ENCODE measurements at regions not wholly inside any gene's neighbourhood (a gene's known extent, or its start where the extent isn't known, plus 50 kb on each side); places are given as distances from the start of the nearest gene placed in this dataset.
"Not testable (repeated sequence)": the region's sequence is repeated elsewhere in the genome, so short reads cannot be mapped to it uniquely, and the experiment has no call there.

DNA sequence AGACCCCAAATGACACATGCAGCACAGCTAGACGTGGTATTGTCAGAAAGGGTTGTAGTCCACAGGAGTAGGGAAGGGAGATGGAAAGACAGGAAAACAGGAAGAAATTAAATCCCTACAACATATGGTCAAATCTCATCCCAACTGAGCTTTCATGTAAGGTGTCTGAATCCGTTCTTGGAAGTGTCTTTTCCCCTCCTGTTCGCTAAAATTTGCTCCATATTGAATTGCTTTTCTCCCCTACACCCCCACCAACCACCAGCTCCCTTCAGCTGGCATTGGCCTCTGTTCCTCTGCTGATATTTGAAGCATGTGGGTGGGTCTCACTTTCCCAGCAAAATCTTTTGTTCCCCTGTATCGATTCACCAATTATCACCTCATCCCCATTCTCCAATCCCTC, 376.2 kb upstream of the WWC1 start:
- Mint-ChIP-seq H3K9me3 (no peaks in the 10 kb centered on the region), H3K27ac (no peak overlapping the region), H3K27me3 (no peaks in the 10 kb centered on the region), H3K4me1 (no peaks in the 10 kb centered on the region), H3K36me3 (no peaks in the 10 kb centered on the region), H3K4me3 (no peak overlapping the region)
- no peak for DNase-seq

DNA sequence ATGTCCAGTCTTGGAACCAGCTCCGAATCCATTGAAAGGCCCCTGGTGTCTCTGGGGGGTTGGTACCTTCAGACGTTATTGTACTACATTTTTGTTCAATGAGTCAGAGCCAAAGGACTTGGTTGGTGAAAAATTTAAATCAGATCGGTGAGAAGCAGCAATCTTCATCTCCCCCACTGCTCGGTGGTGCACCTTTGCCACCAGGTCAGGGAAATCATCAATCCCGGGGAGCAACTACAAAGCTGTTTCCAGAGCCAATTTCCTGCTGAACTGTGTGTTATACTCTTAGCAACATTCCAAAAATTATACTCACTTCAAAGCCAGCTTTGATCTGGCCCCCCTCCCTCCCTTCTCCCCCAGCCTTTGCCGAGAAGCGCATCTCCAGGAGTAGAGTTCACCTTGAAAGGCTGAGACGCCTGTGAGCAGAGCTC, 375.2 kb upstream of the WWC1 start:
- Mint-ChIP-seq H3K27me3 (no peaks in the 10 kb centered on the region), H3K36me3 (no peaks in the 10 kb centered on the region), H3K4me3 (no peak overlapping the region), H3K4me1 (no peaks in the 10 kb centered on the region), H3K27ac (no peak overlapping the region), H3K9me3 (no peaks in the 10 kb centered on the region)
- DNase-seq, result no peak

GRCh38 chr5:167916706-167917105, 374.7 kb upstream of the WWC1 start:
- no peaks in the 10 kb centered on the region for H3K9me3 Mint-ChIP-seq
- DNase-seq, result no peak
- no peaks in the 10 kb centered on the region for H3K36me3 Mint-ChIP-seq
- H3K27ac Mint-ChIP-seq, result no peak overlapping the region
- no peaks in the 10 kb centered on the region for H3K4me1 Mint-ChIP-seq
- H3K27me3 Mint-ChIP-seq, result no peaks in the 10 kb centered on the region
- no peak overlapping the region for H3K4me3 Mint-ChIP-seq

DNA sequence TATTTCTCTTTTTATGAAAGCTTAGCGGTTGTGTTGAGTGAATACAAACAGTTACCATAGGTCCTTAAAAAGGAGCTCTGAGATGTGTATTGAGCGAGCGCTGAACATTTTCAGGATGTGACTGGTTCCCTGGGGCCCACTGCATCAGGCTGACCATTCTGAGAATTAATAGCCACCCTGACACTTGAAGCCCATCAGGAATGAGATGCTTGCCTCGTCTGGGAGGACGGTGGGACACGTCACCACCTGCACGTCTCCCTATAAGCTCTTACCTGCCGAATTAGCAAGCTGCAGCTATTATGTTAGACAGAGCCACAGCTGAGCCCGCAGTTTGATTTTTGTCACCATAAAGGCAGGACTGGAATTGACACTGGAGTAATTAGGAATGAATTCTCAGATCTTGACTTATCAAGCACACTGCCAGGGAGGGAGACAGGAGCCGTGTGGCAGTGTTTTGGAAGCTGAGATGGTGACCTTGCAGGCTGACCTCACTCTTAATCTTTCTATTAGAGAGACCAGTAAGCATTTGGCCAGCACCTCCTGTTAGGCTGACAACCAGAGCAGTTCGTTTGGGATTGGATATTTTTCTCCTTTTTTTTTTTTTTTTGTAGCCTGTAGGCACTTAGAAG, 373.1 kb upstream of the WWC1 start:
- H3K27ac Mint-ChIP-seq, result no peak overlapping the region
- no peak overlapping the region for H3K4me3 Mint-ChIP-seq
- no peak for DNase-seq
- no peaks in the 10 kb centered on the region for H3K27me3 Mint-ChIP-seq
- H3K36me3 Mint-ChIP-seq, result no peaks in the 10 kb centered on the region
- H3K4me1 Mint-ChIP-seq, result no peaks in the 10 kb centered on the region
- H3K9me3 Mint-ChIP-seq, result no peaks in the 10 kb centered on the region

DNA sequence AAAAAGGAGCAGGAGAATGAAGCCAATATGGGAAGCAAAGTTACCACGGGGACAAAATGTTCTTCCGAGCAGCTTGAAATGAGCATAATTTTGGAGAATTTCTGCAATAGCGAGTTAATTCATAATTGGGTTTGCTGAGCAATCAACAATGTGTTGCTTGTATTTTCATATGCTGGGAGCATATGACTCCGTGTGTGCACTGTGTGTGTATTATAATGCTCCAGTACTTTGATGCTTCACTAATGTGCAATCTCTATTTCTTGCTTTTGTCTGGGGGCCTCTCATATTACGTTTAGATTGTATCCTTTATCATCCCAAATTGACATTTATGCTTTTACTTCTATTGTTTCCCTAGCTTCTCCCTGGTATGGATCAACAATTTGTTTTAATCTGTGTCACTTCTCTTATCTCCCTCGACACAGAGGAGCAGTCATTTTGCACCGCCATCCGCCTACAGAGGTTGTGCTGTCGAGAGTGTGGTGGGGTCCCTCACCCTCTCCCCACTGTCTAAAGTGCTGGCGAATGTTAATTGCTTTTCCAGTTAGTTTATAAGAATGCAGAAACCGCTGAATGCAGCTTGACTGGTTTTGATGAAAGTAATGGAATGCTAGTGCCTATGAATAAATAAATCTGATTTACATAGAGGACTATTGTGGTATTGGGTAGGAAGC, 372.5 kb upstream of the WWC1 start:
- Mint-ChIP-seq H3K9me3 (no peaks in the 10 kb centered on the region), H3K4me3 (no peak overlapping the region), H3K4me1 (no peaks in the 10 kb centered on the region), H3K36me3 (no peaks in the 10 kb centered on the region), H3K27me3 (no peaks in the 10 kb centered on the region), H3K27ac (no peak overlapping the region)
- DNase-seq, result no peak

DNA sequence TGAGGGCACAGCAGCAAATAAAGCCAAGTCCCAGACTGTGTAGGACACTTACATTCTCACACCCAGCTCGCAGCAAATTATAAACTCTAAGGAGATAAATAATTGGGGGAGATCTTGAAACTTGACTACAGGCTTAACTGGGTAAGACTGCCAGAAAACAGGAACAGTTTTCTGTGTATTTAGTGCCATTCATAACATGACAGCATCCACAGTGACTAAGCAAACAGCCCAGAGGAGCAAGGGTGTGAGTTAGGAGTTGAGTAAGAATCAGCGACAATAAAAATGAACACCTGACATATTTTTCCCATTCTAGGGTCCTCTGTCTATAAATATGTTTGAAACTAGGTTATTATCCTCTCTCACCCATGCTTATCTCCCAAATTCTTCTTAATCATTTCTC, 370.9 kb upstream of the WWC1 start:
- no peaks in the 10 kb centered on the region for H3K9me3 Mint-ChIP-seq
- no peak for DNase-seq
- no peaks in the 10 kb centered on the region for H3K36me3 Mint-ChIP-seq
- no peaks in the 10 kb centered on the region for H3K4me1 Mint-ChIP-seq
- no peak overlapping the region for H3K4me3 Mint-ChIP-seq
- H3K27me3 Mint-ChIP-seq, result no peaks in the 10 kb centered on the region
- no peak overlapping the region for H3K27ac Mint-ChIP-seq

DNA sequence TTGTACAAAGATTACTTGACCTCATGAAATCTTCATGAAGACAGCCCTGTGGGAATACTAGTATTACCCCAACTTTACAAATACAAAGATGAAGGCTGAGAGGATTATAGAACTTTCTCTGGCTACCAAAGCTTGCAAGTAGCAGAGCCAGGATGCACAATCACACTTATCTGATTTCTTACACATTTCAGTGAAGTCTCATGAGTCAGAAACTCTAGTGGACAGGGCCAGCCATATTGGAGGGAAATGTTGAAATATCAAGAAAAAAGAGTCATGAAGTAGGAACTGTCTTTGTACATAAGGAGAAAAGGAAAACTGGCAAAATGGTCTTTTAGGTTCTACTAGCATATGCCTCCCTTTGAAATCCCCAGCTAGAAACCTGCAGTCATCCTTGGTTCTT, 369.6 kb upstream of the WWC1 start:
- Mint-ChIP-seq H3K4me3 (no peak overlapping the region), H3K27ac (no peak overlapping the region), H3K36me3 (no peaks in the 10 kb centered on the region)

DNA sequence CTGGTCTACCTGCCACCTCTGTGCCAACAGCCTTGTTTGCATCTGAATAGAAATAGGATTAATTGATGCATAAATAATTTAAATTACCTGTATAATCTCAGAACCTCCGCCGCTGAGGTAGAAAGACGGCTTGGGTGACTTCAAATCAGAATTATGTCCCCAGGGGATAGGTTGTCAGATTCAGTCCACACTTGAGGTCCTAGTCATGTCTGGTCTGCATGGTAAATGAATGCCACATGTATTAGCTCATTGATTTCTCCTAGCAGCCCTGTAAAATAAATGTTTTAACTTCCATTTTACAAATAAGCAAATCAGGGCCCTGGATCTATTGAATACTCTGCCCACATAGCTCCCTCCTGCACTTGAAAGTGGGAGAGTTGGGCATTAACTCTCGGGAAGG, 368.0 kb upstream of the WWC1 start:
- H3K36me3 Mint-ChIP-seq, result no peaks in the 10 kb centered on the region
- H3K4me3 Mint-ChIP-seq, result no peak overlapping the region
- H3K27ac Mint-ChIP-seq, result no peak overlapping the region
- no peaks in the 10 kb centered on the region for H3K27me3 Mint-ChIP-seq
- no peaks in the 10 kb centered on the region for H3K4me1 Mint-ChIP-seq
- H3K9me3 Mint-ChIP-seq, result peaks cover 2% of the 10 kb centered on the region
- no peak for DNase-seq

More for the DNA sequence above, 369.6 kb upstream of the WWC1 start:
- no peak for DNase-seq
- H3K9me3 Mint-ChIP-seq, result peaks cover 2% of the 10 kb centered on the region
- no peaks in the 10 kb centered on the region for H3K27me3 Mint-ChIP-seq
- H3K4me1 Mint-ChIP-seq, result no peaks in the 10 kb centered on the region

GRCh38 chr5:167929841-167930240, 361.6 kb upstream of the WWC1 start:
- no peak overlapping the region for H3K27ac Mint-ChIP-seq
- no peaks in the 10 kb centered on the region for H3K36me3 Mint-ChIP-seq
- peaks cover 2% of the 10 kb centered on the region for H3K9me3 Mint-ChIP-seq
- no peak for DNase-seq
- no peaks in the 10 kb centered on the region for H3K27me3 Mint-ChIP-seq
- no peaks in the 10 kb centered on the region for H3K4me1 Mint-ChIP-seq
- no peak overlapping the region for H3K4me3 Mint-ChIP-seq

DNA sequence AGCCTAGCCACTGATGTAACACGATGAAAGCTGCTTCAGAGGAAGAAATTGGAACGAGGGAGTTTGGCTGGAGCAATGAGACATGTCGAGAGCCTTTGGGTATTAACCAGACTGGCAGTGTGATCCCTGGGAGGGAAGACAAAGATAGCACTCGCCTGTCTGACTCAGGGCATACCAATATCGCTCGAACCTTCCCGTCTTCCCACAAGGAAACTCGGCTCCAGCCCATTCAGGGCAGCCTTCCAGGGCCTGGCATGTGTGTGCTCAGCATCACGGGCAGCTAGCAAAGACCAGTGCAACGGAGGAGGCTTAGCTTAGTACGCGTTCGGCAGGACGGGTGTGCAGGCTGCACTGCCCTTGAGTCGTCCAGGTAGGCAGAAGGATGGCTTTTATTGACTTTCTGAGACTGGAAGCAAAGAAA, 356.9 kb upstream of the WWC1 start:
- peaks cover 10% of the 10 kb centered on the region for H3K27me3 Mint-ChIP-seq
- H3K27ac Mint-ChIP-seq, result no peak overlapping the region
- no peak overlapping the region for H3K4me3 Mint-ChIP-seq
- no peak for DNase-seq
- no peaks in the 10 kb centered on the region for H3K36me3 Mint-ChIP-seq
- H3K4me1 Mint-ChIP-seq, result peaks cover 7% of the 10 kb centered on the region
- no peaks in the 10 kb centered on the region for H3K9me3 Mint-ChIP-seq

GRCh38 chr5:167936022-167936421, 355.4 kb upstream of the WWC1 start:
- no peaks in the 10 kb centered on the region for H3K36me3 Mint-ChIP-seq
- peaks cover 10% of the 10 kb centered on the region for H3K27me3 Mint-ChIP-seq
- no peak overlapping the region for H3K27ac Mint-ChIP-seq
- H3K9me3 Mint-ChIP-seq, result no peaks in the 10 kb centered on the region
- DNase-seq, result no peak
- H3K4me3 Mint-ChIP-seq, result no peak overlapping the region
- peaks cover 7% of the 10 kb centered on the region for H3K4me1 Mint-ChIP-seq

DNA sequence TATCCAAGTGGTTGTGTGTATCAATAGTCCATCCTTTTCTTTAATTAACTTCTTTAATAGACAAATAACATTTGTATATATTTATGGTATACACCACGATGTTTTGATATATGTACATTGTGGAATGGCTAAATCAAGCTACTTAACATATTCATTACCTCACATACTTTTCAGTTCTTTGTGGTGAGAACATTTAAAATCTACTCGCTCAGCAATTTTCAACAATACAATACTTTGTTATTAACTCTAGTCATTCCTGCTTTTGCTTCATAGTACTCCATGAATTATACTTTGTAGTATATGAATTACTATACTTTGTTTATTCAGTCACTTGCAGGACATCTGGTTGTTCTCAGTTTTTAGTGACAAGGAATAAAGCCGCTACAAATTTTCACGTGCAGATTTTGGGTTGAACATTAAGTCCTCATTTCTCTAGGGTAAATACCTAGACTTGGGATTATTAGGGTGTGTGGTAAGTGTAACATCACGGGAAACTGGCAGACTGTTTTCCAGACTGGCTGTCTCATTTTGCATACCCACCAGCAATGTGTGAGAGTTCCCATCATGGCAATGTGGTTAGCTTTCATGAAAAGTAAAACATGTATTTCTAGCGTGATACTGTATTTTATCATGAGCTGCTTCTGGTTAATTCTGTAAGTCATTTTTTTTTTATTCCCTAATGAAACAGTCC, 354.4 kb upstream of the WWC1 start:
- peaks cover 7% of the 10 kb centered on the region for H3K4me1 Mint-ChIP-seq
- H3K36me3 Mint-ChIP-seq, result no peaks in the 10 kb centered on the region
- no peak overlapping the region for H3K4me3 Mint-ChIP-seq
- DNase-seq, result no peak
- H3K27me3 Mint-ChIP-seq, result peaks cover 10% of the 10 kb centered on the region
- no peak overlapping the region for H3K27ac Mint-ChIP-seq
- no peaks in the 10 kb centered on the region for H3K9me3 Mint-ChIP-seq

DNA sequence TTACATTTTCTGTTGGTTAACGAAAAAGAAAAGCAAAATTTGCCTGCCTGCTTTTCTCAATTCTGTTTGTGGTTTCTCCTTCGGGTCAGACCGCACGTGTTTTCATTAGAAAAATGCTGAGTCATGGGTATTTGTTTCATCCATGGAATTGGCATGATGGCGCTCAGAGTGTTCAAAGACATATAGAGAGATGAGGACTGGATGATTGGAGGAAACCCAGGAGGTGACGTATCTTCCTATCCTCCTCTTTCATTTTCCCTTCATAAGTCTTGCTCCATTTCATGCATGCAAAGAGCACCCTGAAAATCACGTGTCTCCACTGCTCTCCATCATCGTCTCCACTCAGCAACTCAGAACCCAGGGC, 353.8 kb upstream of the WWC1 start:
- Mint-ChIP-seq H3K27me3 (peaks cover 10% of the 10 kb centered on the region), H3K4me1 (peaks cover 7% of the 10 kb centered on the region), H3K27ac (no peak overlapping the region), H3K36me3 (no peaks in the 10 kb centered on the region), H3K4me3 (no peak overlapping the region), H3K9me3 (no peaks in the 10 kb centered on the region)
- no peak for DNase-seq

DNA sequence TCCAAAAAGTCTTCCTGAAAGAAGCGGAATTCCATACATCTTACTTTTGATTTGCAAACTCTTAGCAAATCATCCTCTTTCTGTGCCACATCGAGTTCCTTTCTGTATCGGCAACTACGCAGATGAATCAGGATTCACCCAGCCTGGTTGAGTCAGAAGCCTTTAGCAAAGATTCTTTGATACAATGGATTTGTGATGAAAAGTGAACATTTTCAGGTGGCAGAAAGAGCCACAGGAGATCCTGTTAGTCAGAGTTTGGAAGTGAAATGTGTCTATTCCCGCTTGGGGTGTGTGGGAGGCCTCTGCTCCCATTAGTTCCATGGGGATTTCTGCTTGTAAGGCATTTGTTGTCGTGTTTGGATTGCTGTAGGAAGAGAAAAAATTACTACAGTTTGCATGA, 351.8 kb upstream of the WWC1 start:
- no peaks in the 10 kb centered on the region for H3K9me3 Mint-ChIP-seq
- no peaks in the 10 kb centered on the region for H3K36me3 Mint-ChIP-seq
- peaks cover 7% of the 10 kb centered on the region for H3K4me1 Mint-ChIP-seq
- DNase-seq, result no peak
- no peak overlapping the region for H3K27ac Mint-ChIP-seq
- H3K4me3 Mint-ChIP-seq, result no peak overlapping the region
- H3K27me3 Mint-ChIP-seq, result peaks cover 10% of the 10 kb centered on the region

DNA sequence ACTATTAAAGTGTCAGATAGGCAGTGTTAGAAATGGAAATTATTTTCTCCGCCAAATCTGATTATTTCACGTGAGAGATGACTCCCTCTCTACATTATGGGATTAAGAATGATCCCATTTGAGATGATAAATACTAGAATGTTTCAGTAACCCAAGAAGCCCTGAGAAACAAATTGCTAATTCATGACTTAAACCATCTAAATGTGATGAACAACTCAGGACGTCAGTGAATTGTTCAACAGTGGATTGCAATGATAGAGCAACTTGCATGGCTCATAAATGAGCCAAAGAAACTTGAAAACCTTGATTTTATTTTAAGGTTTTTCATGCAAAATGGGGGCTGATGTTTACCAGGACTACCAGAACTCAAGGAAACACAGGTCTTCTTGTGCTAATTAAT, 350.5 kb upstream of the WWC1 start:
- Mint-ChIP-seq H3K9me3 (no peaks in the 10 kb centered on the region), H3K27me3 (peaks cover 7% of the 10 kb centered on the region), H3K4me3 (no peak overlapping the region), H3K36me3 (no peaks in the 10 kb centered on the region), H3K27ac (no peak overlapping the region), H3K4me1 (peaks cover 7% of the 10 kb centered on the region)
- DNase-seq, result no peak

GRCh38 chr5:167941556-167941955, 349.9 kb upstream of the WWC1 start:
- H3K9me3 Mint-ChIP-seq, H3K36me3 Mint-ChIP-seq, H3K4me1 Mint-ChIP-seq, H3K4me3 Mint-ChIP-seq, DNase-seq, H3K27ac Mint-ChIP-seq, H3K27me3 Mint-ChIP-seq: not testable (repeated sequence)

Data from activated naive CD8-positive, alpha-beta T cell treated with anti-CD3 and anti-CD28 coated beads for 36 hours (primary cell).